GM21360 (cell line): ENCODE measurements at regions not wholly inside any gene's neighbourhood (a gene's known extent, or its start where the extent isn't known, plus 50 kb on each side); places are given as distances from the start of the nearest gene placed in this dataset.
"Not testable (repeated sequence)": the region's sequence is repeated elsewhere in the genome, so short reads cannot be mapped to it uniquely, and the experiment has no call there.

Experiments used
- ATAC-seq: cut with Tn5 transposase; IDR thresholded peaks from one replicate; pipeline ENCODE4 v1.9.1; 2021; ENCODE audit warnings: mild to moderate bottlenecking, moderate library complexity; ENCODE audit not compliant: unreplicated experiment

DNA sequence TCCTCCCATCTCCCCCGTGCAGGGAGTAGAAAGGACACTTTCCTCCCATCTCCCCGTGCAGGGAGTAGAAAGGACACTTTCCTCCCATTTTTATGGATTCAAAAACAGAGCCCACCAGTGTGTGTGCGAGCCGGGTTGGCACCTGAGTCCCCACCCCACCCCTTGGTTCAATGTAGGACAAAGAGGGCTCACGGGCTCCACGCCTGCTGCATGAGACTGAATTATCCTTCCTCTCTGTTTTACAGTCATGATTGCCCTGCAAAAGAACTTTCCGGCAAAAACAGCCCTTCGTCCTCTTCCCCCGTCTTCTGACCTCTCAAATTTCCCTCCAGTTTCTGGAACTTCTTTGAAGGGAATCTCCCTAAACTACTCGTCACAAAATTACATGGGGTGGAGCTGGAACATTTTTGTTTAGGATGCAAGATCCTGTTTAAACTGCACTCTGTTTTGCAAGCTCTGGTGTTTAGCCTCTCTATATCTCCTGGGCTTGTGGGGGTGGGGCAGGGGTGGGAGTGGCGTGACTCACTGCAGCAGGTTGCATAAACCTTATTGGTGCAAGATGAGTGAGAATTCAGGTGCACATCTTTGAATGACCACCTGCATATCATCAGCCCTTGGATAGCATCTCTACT lies 99.8 kb downstream of the PSMG1 start:
- no peak for ATAC-seq

DNA sequence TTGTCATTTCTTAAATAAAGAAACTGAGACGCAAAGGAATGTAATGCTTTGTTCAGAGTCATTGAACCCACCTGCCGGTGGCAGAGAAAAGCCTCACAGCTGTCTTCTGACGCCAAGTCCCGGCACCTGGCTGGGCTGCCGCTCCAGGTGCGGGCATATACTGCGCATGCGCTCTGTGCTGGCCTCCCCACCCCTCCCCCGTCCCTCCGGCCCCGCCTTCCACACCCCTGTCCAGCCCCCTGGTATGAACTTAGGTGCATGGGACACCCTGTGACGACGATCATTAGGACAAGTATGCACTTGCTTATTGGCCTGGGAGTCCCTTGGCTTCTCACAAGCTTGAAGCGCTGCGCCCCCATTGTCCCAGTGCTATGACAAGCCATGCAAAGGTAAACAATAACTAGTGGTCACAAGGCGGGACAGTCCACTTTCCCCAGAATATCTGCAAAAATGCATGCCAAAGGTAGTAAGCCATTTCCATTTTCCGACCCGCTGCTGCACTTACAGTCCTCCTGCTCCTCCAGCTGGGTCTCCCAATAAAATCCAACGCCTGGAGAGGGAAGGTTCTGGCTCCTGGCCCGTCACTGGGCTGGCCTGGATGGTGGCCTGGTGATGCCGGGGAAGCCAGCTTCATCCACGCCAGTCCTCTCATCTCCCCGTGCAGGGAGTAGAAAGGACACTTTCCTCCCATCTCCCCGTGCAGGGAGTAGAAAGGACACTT lies 100.4 kb downstream of the PSMG1 start:
- ATAC-seq: no peak

- ATAC-seq: no peak
These were observed 102.9 kb downstream of the PSMG1 start for GRCh38 chr21:39080366-39080765.

DNA sequence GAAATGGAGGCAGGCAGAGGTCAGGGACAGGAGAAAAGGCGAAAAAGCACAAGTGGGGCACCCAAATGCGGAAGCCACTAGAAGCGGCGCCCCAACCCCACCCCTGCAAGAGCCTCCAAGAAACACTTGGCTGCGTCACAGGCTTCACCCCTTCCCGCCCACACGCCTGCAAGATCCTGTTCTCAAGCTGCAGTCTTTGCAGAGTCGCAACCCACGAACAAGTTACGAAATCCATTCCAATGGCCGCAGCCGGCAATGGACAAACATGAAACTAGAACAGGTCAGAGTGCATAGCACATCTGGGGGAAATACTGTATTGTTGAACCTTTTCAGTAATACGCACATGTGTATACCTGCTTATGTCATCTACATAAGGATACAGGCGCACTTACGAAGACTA lies 103.6 kb downstream of the PSMG1 start:
- ATAC-seq: no peak

GRCh38 chr21:39078322-39079065 lies 104.8 kb downstream of the PSMG1 start:
- no peak for ATAC-seq

DNA sequence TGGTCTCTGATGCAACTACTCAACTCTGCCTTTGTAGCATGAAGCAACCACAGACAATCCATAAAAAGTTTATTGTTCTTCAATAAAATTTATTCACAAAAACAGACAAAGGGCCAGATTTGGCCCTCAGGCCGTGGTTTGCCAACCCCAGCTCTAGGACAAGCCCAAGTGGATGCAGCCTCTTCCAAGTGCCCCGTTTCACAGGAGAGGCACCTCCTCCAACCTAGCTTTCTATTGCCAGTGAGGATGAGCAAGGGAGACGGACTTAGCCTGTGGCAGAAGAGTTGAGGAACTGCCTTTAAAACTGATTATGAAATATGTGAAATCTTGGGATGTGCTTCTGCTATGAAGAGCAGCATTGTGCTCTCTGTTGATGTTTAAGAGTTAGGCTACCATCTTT lies 105.4 kb downstream of the PSMG1 start:
- no peak for ATAC-seq

DNA sequence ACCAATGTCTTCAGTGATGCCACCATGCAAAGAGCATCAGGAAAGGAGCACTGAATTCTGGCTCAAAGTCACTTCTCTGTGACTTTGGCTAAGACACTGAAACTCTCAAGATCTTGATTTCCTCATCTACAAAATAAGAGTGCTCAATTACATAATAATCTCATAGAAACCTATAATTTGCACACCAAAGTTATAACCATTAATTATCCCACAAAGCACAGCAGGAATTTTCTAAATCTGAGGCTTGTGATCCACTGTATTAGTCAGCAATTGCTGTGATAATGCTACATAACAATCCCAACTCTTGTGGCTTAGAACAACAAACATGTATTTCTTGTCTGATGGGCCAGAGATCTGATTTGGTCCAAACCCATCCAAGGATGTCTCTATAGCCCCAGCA lies 108.7 kb downstream of the PSMG1 start:
- ATAC-seq: no peak

DNA sequence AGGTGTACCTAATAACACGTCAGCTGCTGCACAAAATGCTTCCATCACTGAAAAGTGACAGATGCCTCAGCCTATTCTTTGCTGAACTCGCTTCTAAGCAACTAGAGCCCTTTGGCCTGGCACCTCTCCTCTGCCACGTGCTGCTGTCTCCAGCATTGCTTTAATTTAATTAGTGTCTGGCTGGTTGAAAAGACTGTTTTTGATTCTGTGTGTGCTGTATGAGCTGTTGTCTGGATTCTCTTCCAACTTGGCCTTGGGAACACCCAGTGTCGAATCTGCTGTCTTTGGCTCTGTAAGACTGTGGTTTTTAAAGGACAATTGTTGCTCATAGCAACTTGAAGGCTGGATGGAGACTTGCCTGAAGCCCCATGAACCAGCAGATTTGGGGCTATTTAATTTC lies 109.5 kb downstream of the PSMG1 start:
- no peak for ATAC-seq

DNA sequence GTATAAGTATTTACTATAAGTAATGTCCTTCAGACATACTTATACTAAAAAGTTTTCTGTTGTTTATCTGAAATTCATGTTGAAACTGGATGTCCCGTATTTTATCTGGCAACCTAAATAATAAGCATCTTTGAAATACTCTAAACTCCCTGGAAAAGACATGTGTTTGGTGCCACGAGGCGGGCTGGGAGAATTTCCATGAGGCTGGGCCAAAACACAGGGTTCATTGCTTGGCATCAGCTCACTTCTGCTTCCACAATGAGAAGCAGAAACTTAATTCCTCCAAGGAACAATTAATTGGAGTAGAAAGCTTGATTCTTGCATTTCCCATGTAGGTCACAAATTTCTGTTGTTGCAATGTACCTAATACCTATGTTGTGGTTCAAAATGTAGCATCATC lies 110.2 kb downstream of the PSMG1 start:
- ATAC-seq: no peak

DNA sequence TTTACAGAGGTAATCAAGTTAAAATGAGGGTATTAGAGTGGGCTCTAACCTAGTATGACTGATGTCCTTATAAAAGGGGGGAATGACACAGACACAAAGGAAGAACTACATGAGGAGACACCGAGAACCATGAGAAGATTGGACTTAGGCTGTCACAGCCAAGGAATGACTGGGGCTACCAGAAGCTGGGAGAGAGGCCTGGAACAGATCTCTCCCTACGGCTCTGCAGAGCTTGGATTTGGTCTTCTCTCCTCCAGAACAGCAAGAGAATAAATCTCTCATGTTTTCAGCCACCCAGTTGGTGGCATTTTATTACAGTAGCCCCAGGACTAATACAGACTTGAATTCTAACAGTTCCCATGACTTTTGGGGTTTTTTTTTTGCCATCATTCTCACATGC lies 110.8 kb downstream of the PSMG1 start:
- ATAC-seq: no peak

DNA sequence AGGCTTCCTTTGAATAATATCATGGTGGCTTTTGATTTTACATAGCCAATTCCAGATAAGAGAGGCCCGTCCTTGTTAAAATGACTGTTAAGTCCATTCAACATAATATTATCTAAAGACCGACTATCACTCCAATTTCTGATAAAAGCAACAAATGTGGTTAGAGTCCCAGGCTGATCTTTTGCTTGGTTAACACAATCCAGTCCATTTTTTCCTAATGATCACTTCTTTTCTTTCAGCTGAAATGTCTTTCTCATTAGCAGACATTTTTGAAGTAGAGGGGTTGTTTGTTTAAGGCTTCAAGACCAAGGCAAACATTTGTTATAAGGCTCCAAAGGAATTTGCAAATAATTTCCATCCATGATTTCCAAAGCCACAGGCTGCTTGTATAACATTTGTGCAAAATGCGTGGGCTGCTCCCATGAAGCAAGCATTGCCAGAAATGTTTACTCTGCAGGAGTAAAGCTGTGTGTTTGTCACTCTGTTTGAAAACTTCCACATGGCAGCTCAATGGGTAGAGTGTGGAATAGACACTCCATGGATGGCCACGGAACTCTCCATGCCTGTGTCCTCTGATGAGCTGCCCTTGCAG lies 111.5 kb downstream of the PSMG1 start:
- no peak for ATAC-seq

GRCh38 chr21:39069856-39070255 lies 113.4 kb downstream of the PSMG1 start:
- ATAC-seq: not testable (repeated sequence)

- no peak for ATAC-seq
These were observed 116.1 kb downstream of the PSMG1 start for GRCh38 chr21:39066829-39067780.

DNA sequence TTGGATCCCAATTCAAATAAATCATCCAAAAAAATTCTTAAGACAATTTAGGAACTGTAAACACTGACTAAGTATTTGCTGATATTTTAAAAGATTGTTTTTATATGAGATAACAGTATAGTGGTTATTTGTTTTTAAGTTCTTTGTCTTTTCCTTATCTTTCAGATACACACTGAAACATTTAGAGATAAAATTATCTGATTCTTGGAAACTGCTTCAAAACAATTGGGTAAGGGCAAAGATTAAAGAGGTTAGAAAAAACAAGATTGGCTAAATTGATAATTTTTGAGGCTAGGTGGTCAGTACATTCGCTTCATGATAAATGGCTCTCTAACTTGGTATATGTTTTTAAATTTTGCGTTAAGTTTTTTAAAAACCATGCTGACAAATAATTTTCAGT lies 117.3 kb downstream of the PSMG1 start:
- no peak for ATAC-seq

DNA sequence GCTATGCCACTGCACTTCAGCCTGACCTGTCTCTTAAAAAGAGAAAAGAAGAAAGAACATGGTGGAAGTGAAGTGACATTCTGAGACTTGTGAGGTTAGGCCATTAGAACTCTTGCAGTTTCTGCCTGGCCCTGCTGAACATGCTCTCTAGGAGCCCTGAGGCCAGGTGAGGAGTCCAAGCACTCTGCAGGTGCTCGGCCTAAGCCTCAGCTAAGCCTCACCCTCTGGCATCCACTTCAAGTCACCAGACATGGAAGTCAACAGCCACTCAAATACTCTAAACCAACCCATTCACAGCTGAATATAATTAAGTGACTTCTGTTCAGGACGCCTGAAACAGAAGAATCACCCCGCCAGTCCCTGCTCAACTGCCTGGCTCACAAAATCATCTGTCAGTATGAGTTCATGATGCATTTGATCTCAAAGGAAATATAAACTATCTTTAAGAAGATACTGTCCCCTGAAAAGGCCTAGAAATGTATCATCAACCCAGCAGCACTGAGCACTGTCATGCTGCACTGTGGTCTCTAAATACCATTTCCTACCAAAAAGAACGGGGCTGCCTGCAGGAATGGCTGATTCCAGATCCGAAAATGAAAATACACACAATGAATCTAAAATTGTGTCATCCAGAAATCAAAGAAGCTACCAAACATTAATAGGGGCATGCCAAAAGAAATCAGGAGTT lies 118.8 kb downstream of the PSMG1 start:
- ATAC-seq: no peak

- no peak for ATAC-seq
These were observed 119.7 kb downstream of the PSMG1 start for GRCh38 chr21:39063517-39063916.

DNA sequence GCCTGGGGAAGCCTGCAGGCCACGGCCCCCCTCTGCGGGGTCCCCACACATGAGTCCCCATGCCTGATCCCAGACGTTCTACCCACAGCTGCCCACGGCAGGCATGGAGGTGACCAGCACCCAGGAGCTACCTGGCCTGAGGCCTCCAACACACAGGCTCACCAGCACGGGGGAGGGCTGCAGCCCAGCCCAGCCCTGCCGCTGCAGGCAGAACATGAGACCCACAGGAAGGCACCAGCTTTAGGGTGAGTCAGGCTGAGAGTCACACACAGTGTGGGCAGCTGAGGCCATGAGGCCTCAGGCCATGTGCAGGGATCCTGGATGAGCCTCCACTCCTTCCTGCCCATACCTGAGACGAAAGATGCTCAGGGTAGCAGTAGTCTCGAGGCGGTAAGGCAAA lies 121.1 kb downstream of the PSMG1 start:
- no peak for ATAC-seq

DNA sequence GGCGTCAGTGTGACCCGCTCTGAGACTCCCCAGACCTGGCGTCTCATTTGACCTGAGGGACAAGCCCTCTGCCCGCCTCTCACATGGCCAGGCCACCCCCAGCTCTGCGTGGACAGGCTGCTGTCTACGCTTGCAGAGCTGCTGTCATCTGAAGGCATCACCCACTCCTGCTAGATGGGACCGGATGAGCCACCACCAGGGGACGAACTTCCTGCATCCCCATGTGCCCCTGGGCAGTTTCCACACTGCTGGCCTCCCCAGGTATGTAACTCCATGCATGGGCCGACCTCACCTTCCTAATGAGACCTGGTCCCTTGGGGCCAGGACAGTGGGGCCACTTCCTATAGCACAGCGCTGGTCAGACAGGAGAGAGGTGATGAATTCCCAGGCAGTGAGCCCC lies 121.5 kb downstream of the PSMG1 start:
- ATAC-seq: no peak

DNA sequence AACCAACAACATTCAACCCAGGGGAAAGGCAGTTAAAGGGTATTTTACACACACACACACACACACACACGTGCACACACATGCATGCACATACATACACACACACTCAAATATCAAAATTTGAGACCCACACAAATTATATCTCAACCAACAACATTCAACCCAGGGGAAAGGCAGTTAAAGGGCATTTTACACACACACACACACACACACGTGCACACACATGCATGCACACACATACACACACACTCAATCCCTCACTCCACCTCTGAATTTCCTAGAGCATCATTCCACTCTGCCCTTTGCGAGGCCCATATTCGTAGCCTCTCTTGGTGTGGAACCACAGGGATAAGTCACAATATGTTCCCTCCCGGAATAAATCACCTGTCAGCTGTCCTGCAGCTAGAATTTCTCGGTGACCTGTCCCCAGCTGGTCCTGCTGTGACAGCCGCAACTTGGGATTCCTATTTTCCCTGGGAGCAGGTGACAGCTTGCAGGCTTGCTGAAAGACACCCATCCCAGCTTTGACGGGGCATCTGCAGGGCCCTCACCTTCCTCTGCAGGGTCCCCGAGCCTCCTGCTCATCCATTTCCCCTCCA lies 122.7 kb downstream of the PSMG1 start:
- no peak for ATAC-seq

GRCh38 chr21:39057121-39057520 lies 126.1 kb downstream of the PSMG1 start:
- ATAC-seq: no peak
